ENCODE measurements at regions not wholly inside any gene's neighbourhood (a gene's known extent, or its start where the extent isn't known, plus 50 kb on each side); places are given as distances from the start of the nearest gene placed in this dataset.

DNA sequence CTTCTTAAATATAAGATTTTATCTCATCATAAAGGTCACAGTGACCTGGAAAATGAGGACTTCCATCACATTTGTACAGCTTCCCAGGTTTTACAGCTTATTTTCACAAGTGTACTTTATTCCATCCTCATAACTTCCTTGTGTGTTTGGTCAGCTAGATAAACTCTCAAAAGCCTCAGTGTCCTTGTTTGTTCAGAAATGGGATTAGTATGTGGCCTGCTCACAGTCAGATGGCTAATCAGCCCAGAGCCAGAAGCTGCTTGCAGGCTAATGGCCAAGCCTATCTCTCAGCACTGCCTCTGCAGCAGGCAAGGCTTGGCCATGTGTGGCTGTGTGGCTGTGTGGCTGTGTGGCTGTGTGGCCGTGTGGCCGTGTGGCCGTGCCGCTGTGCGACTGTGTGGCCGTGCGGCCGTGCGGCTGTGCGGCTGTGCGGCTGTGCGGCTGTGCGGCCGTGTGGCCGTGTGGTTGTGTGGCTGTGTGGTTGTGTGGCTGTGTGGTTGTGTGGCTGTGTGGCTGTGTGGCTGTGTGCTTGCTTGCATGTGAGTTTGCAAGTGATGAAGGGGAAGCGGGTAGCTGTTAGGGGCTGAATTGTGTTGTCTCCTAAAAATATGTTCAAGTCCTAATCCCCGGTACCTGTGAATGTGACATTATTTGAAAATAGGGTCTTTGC lies 233.0 kb upstream of the TNP1 start:
- H3K9me3 ChIP-seq (ENCODE audit: control insufficient read depth, low read depth, low read length) = no peaks in the 10 kb centered on the region
- H3K4me3 ChIP-seq (ENCODE audit: control insufficient read depth in 2 of 3, extremely low read depth in 1 of 3, insufficient read depth in 2 of 3, low read depth in 1 of 3, low read length in 3 of 3) = no peak overlapping the region
- peaks cover 18% of the 10 kb centered on the region for H3K4me1 ChIP-seq (ENCODE audit: control insufficient read depth, extremely low read depth, insufficient read depth, low read length)
- H2AFZ ChIP-seq (ENCODE audit: control insufficient read depth, low read length) = no peak overlapping the region
- no peak overlapping the region for H3K27ac ChIP-seq (ENCODE audit: control insufficient read depth, insufficient read depth, low read length)
- TF ChIP-seq CTCF (optimal IDR thresholded peaks at IDR 0.05 in 1 of 3, IDR thresholded peaks at IDR 0.05 in 1 of 3, conservative IDR thresholded peaks at IDR 0.05 in 1 of 3; ENCODE audit: extremely low read depth in 1 of 3, insufficient read depth in 2 of 3, low read length in 3 of 3) (no peak), EZH2 (IDR thresholded peaks at IDR 0.05; ENCODE audit: low read length) (no peak)
- dilution Hi-C loops (cut with MboI; ENCODE audit: extremely low pct_ligation_motif_present, low sequenced_read_pairs) = no loop called here
- H3K4me2 ChIP-seq (ENCODE audit: control insufficient read depth, extremely low read depth, insufficient read depth, low read depth, low read length) = no peak overlapping the region
- H4K20me1 ChIP-seq (ENCODE audit: control insufficient read depth, extremely low read depth, insufficient read depth, low read length) = no peaks in the 10 kb centered on the region
- DNase-seq (ENCODE audit: low read depth, low spot score) (no peak), FAIRE-seq (no peak)
- H3K9me1 ChIP-seq (ENCODE audit: control insufficient read depth, extremely low read depth, insufficient read depth, low read length) = no peaks in the 10 kb centered on the region
- H3K9ac ChIP-seq (ENCODE audit: control insufficient read depth, extremely low read depth, insufficient read depth, low read length) = no peak overlapping the region
- no peaks in the 10 kb centered on the region for H3K36me3 ChIP-seq (ENCODE audit: control insufficient read depth in 2 of 2, extremely low read depth in 1 of 2, insufficient read depth in 2 of 2, low read length in 2 of 2)
- no peaks in the 10 kb centered on the region for H3K79me2 ChIP-seq (ENCODE audit: control insufficient read depth, insufficient read depth, low read length)
- no peaks in the 10 kb centered on the region for H3K27me3 ChIP-seq (ENCODE audit: control insufficient read depth, extremely low read depth, insufficient read depth, low read length)

- H3K27me3 ChIP-seq (ENCODE audit: control insufficient read depth, extremely low read depth, insufficient read depth, low read length) = no peaks in the 10 kb centered on the region
- H2AFZ ChIP-seq (ENCODE audit: control insufficient read depth, low read length) = no peak overlapping the region
- no peak for DNase-seq (ENCODE audit: low read depth, low spot score)
- dilution Hi-C loops (cut with MboI; ENCODE audit: extremely low pct_ligation_motif_present, low sequenced_read_pairs) = no loop called here
- H3K79me2 ChIP-seq (ENCODE audit: control insufficient read depth, insufficient read depth, low read length) = no peaks in the 10 kb centered on the region
- no peak overlapping the region for H3K27ac ChIP-seq (ENCODE audit: control insufficient read depth, insufficient read depth, low read length)
- H3K9ac ChIP-seq (ENCODE audit: control insufficient read depth, extremely low read depth, insufficient read depth, low read length) = no peak overlapping the region
- no peak for TF ChIP-seq CTCF (optimal IDR thresholded peaks at IDR 0.05 in 1 of 3, IDR thresholded peaks at IDR 0.05 in 1 of 3, conservative IDR thresholded peaks at IDR 0.05 in 1 of 3; ENCODE audit: extremely low read depth in 1 of 3, insufficient read depth in 2 of 3, low read length in 3 of 3)
- no peak for TF ChIP-seq EZH2 (IDR thresholded peaks at IDR 0.05; ENCODE audit: low read length)
- H3K4me2 ChIP-seq (ENCODE audit: control insufficient read depth, extremely low read depth, insufficient read depth, low read depth, low read length) = no peak overlapping the region
- no peaks in the 10 kb centered on the region for H3K9me1 ChIP-seq (ENCODE audit: control insufficient read depth, extremely low read depth, insufficient read depth, low read length)
- FAIRE-seq = no peak
- H4K20me1 ChIP-seq (ENCODE audit: control insufficient read depth, extremely low read depth, insufficient read depth, low read length) = no peaks in the 10 kb centered on the region
- no peak overlapping the region for H3K4me3 ChIP-seq (ENCODE audit: control insufficient read depth in 2 of 3, extremely low read depth in 1 of 3, insufficient read depth in 2 of 3, low read depth in 1 of 3, low read length in 3 of 3)
- H3K4me1 ChIP-seq (ENCODE audit: control insufficient read depth, extremely low read depth, insufficient read depth, low read length) = peaks cover 18% of the 10 kb centered on the region
- no peaks in the 10 kb centered on the region for H3K9me3 ChIP-seq (ENCODE audit: control insufficient read depth, low read depth, low read length)
- H3K36me3 ChIP-seq (ENCODE audit: control insufficient read depth in 2 of 2, extremely low read depth in 1 of 2, insufficient read depth in 2 of 2, low read length in 2 of 2) = no peaks in the 10 kb centered on the region
Measured at GRCh38 chr2:217091531-217091930, 231.7 kb upstream of the TNP1 start.

Measured in keratinocyte (primary cell).